LNCAP (cell line): ENCODE measurements at regions not wholly inside any gene's neighbourhood (a gene's known extent, or its start where the extent isn't known, plus 50 kb on each side); places are given as distances from the start of the nearest gene placed in this dataset.

Source experiments
- TF ChIP-seq, protein P1 (sequence below): fragments of 450-650 bp; IDR thresholded peaks from 2 replicates; pipeline ENCODE4 v1.5.1; 2017; ENCODE audit warnings: mild to moderate bottlenecking

DNA sequence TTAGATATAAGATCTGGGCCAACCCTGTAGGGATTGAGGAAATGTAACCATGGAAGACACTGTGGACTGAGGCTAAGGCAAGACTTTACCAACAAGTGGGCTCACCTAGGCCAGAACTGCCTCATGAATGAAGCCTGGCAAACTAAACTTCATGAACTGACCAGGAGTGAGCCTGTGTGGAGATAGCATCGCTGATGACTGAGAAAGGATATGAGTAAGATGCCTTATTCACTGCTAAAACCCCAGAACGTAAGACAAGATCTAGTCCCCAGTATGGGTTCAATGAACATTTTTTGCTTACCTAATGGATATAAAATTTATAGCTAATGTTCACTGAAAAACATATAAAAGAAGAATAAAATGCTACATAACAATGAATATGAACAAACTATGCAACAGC is 399.8 kb downstream of the SATB2 start:
- TF ChIP-seq, protein P1, sequence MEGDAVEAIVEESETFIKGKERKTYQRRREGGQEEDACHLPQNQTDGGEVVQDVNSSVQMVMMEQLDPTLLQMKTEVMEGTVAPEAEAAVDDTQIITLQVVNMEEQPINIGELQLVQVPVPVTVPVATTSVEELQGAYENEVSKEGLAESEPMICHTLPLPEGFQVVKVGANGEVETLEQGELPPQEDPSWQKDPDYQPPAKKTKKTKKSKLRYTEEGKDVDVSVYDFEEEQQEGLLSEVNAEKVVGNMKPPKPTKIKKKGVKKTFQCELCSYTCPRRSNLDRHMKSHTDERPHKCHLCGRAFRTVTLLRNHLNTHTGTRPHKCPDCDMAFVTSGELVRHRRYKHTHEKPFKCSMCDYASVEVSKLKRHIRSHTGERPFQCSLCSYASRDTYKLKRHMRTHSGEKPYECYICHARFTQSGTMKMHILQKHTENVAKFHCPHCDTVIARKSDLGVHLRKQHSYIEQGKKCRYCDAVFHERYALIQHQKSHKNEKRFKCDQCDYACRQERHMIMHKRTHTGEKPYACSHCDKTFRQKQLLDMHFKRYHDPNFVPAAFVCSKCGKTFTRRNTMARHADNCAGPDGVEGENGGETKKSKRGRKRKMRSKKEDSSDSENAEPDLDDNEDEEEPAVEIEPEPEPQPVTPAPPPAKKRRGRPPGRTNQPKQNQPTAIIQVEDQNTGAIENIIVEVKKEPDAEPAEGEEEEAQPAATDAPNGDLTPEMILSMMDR, result no peak

DNA sequence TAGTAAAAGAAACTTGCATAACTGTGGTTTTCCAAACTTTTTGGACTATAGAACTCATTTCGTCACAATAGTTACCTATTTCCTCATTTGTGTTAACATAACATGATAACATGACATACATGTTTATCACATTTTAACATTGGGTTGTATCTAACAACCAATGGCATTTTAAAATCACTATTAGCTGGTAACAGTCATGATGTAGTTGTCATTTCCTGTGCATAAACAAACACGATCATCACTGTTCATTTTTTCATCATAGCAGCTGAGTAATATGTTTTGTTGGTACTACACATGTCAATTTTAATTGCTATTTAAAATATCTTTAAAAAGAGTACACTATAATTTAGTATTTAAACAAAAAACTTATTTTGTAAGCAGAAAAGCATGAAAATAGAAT is 402.4 kb downstream of the SATB2 start:
- TF ChIP-seq, protein P1, result no peak

DNA sequence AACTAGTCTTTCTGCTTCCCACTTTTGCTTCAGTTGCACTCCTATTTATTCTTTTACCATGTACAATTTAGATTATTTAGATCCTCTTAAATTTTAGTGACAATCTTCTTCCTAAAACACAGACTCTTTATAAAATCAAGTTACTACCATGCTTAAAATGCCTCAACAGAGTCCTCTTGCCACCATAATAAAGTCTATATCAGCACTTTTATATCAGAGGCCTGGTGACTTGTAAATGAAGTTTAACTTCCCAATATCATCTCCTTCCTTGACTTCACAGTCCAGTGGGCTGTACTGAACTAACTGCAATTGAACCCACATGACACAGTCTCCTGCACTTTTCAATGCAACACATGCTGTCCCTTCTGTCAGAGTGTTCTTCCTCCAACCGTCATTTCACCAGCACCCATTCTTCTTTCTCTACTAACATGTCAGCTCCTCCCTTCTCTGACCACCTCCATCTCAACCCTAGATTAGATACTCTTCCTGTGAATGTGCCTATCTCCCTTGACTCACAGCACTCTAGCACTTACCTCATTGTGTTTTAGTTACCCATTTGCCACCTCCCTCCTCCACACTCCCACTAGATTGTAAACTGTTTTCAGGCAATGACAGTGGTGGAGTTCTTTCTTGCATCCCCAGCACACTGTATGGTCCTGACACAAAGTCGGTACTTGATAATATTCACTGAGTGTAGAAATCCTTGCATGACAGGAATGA is 414.9 kb downstream of the SATB2 start:
- TF ChIP-seq, protein P1, result no peak

DNA sequence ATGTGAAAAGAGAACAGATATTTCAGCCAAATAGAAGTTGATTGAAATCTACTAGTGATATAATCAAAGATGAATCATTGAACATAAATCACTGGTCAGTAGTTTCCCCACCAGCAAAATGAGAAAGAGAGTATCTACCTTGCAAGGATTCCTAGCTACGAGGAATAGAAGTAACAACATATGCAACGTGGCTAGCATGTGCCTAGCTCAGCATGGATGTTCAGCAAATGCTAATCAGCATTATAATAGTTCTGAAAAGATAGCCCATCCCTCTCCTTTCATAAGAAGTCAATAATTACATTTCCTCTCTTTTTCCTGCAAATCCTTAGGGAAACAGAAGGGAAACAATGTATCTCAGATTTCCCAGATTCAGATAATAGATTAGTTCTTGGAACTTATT is 417.2 kb downstream of the SATB2 start:
- TF ChIP-seq, protein P1, result no peak

GRCh38 chr2:199025146-199025545 is 432.6 kb downstream of the SATB2 start:
- TF ChIP-seq, protein P1, result no peak

DNA sequence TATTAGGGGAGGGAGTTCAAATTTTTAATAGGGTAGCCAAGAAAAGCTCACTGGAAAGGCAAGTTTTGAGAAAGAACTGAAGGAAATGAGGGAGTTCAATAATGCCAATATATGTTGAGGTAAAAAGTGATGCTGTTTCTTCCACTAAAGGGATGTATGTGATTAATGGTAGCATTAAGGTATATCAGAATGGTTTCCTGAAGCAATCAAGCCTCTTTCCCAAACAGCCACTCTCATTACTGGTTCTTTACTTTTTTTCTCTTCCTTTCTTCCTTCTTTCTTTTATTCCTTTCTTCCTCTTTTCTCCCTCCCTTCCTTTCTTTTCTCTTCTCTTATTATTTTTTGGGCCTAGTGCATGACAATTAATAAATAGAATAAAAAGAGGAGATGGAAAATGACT is 433.5 kb downstream of the SATB2 start:
- TF ChIP-seq, protein P1, result no peak

DNA sequence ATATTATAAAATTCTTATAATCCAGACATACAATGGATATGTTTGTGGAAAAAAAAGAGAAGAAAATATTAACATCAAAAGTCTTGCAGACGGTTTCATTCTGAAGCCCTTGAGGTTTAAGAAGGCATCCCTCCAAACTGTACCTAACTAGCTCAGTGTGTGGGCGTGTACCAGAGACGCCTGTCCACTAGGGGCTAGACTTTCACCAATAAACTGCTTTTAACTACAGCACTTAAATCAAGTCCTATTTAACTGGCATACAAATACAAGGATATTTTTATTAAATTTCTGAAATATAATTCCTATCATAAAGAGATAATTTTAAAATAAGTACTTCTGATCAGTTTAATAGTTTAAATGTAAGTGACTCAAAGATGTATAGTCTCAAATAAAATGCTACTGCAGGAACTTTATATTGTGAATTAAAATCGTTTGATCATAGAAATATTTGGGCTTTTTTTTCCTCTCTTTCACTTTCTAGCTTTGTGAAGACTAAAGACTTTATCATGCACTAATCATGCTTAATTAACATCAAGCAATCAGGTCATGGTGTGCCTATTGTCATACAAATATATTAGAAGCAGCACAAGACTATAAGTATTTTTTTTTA is 437.7 kb downstream of the SATB2 start:
- TF ChIP-seq, protein P1, result peak; percentile 44
